OCI-M2 (cell line): ENCODE measurements at regions not wholly inside any gene's neighbourhood (a gene's known extent, or its start where the extent isn't known, plus 50 kb on each side); places are given as distances from the start of the nearest gene placed in this dataset.
"Not testable (repeated sequence)": the region's sequence is repeated elsewhere in the genome, so short reads cannot be mapped to it uniquely, and the experiment has no call there.

ENCODE experiments used
- DNase-seq: peaks from one replicate; lab custom pipeline; 2025; ENCODE audit not compliant: unreplicated experiment; lab: John Stamatoyannopoulos, UW

- no peak for DNase-seq
Measured at GRCh38 chr5:28917631-28918030, 1879.2 kb upstream of the CDH9 start.

- no peak for DNase-seq
Measured at GRCh38 chr5:28914297-28914696, 1875.9 kb upstream of the CDH9 start.

GRCh38 chr5:28903643-28904042 is 1865.3 kb upstream of the CDH9 start:
- no peak for DNase-seq

GRCh38 chr5:28896949-28897348 is 1858.6 kb upstream of the CDH9 start:
- no peak for DNase-seq

- DNase-seq = no peak
Measured at GRCh38 chr5:28880936-28881335, 1842.5 kb upstream of the CDH9 start.

GRCh38 chr5:28877050-28877449 is 1838.7 kb upstream of the CDH9 start:
- DNase-seq = no peak

- DNase-seq = no peak
Measured at GRCh38 chr5:28864006-28864405, 1825.6 kb upstream of the CDH9 start.

- DNase-seq = no peak
Measured at GRCh38 chr5:28862860-28863196, 1824.4 kb upstream of the CDH9 start.

GRCh38 chr5:28862137-28862859 is 1823.9 kb upstream of the CDH9 start:
- no peak for DNase-seq

- no peak for DNase-seq
Measured at GRCh38 chr5:28855626-28856025, 1817.2 kb upstream of the CDH9 start.

GRCh38 chr5:28850320-28850921 is 1812.0 kb upstream of the CDH9 start:
- DNase-seq = no peak

GRCh38 chr5:28831042-28831441 is 1792.7 kb upstream of the CDH9 start:
- DNase-seq = no peak

GRCh38 chr5:28823231-28823630 is 1784.8 kb upstream of the CDH9 start:
- DNase-seq = no peak

GRCh38 chr5:28822071-28822470 is 1783.7 kb upstream of the CDH9 start:
- no peak for DNase-seq

- no peak for DNase-seq
Measured at GRCh38 chr5:28810751-28811136, 1772.4 kb upstream of the CDH9 start.

GRCh38 chr5:28809811-28810750 is 1771.7 kb upstream of the CDH9 start:
- DNase-seq = no peak

GRCh38 chr5:28808967-28809810 is 1770.8 kb upstream of the CDH9 start:
- no peak for DNase-seq

GRCh38 chr5:28807195-28807729 is 1768.9 kb upstream of the CDH9 start:
- DNase-seq = no peak

- DNase-seq = not testable (repeated sequence)
Measured at GRCh38 chr5:28799035-28799434, 1760.6 kb upstream of the CDH9 start.

- DNase-seq = no peak
Measured at GRCh38 chr5:28788954-28789353, 1750.6 kb upstream of the CDH9 start.
